ENCODE measurements at regions not wholly inside any gene's neighbourhood (a gene's known extent, or its start where the extent isn't known, plus 50 kb on each side); places are given as distances from the start of the nearest gene placed in this dataset.

GRCh38 chr5:5616247-5616895, 193.9 kb downstream of the ICE1 start (continued):
- TF ChIP-seq SCRT1 (tag by site-specific recombination; IDR thresholded peaks at IDR 0.05; ENCODE audit: borderline replicate concordance) (no peak), TCF7L2 (IDR thresholded peaks at IDR 0.05; ENCODE audit: borderline replicate concordance, low read depth, low read length) (no peak)

GRCh38 chr5:5615569-5615968, 193.1 kb downstream of the ICE1 start:
- no peaks in the 10 kb centered on the region for H3K4me1 ChIP-seq (ENCODE audit: control insufficient read depth, insufficient read depth, low read length)
- H3K9me3 ChIP-seq (ENCODE audit: control insufficient read depth, insufficient read depth, low read depth, low read length), result no peaks in the 10 kb centered on the region
- POLR2A ChIA-PET, result no interaction called here
- H3K27ac ChIP-seq (ENCODE audit: extremely low read depth, low read depth, low read length), result no peak overlapping the region
- CTCF ChIA-PET, result no interaction called here
- no peak for TF ChIP-seq ZNF354C (tag by site-specific recombination; IDR thresholded peaks at IDR 0.05; ENCODE audit: borderline replicate concordance, low read depth)
- no peak for TF ChIP-seq CTCF (tag by site-specific recombination; IDR thresholded peaks at IDR 0.05)
- no peaks in the 10 kb centered on the region for H3K36me3 ChIP-seq (ENCODE audit: control insufficient read depth in 2 of 2, insufficient read depth in 1 of 2, low read length in 2 of 2)
- no peak overlapping the region for H3K4me3 ChIP-seq (ENCODE audit: low read depth, low read length)

- ChIA-PET CTCF (interaction anchor here (0.6 kb wide), 1 partner anchor 1574 kb away, joined by 4 read pairs; no protein-coding TSS in a partner anchor), POLR2A (no interaction called here)
- no peak overlapping the region for H3K4me3 ChIP-seq (ENCODE audit: low read depth, low read length)
- no peaks in the 10 kb centered on the region for H3K36me3 ChIP-seq (ENCODE audit: control insufficient read depth in 2 of 2, insufficient read depth in 1 of 2, low read length in 2 of 2)
- TF ChIP-seq ZSCAN16 (tag by site-specific recombination; IDR thresholded peaks at IDR 0.05), result no peak
- no peak for TF ChIP-seq BCL11B (tag by site-specific recombination; IDR thresholded peaks at IDR 0.05; ENCODE audit: low read depth)
- TF ChIP-seq ZNF623 (tag by site-specific recombination; IDR thresholded peaks at IDR 0.05), result no peak
- TF ChIP-seq ZNF324 (tag by site-specific recombination; IDR thresholded peaks at IDR 0.05), result no peak
- TF ChIP-seq PBX3 (CRISPR knock-in tag; IDR thresholded peaks at IDR 0.05), result no peak
- no peak for TF ChIP-seq ZNF184 (tag by site-specific recombination; IDR thresholded peaks at IDR 0.05)
- TF ChIP-seq ZBTB1 (tag by site-specific recombination; IDR thresholded peaks at IDR 0.05), result no peak
- TF ChIP-seq ZNF639 (tag by site-specific recombination; IDR thresholded peaks at IDR 0.05), result no peak
- no peak for TF ChIP-seq ZNF837 (tag by site-specific recombination; IDR thresholded peaks at IDR 0.05)
- no peak for TF ChIP-seq GLIS2 (tag by site-specific recombination; IDR thresholded peaks at IDR 0.05)
- TF ChIP-seq ZNF747 (tag by site-specific recombination; IDR thresholded peaks at IDR 0.05), result no peak
- no peak for TF ChIP-seq ZBTB26 (tag by site-specific recombination; optimal IDR thresholded peaks at IDR 0.05)
- no peak for TF ChIP-seq ZNF530 (tag by site-specific recombination; IDR thresholded peaks at IDR 0.05; ENCODE audit: low read depth)
- no peak for TF ChIP-seq ZNF169 (tag by site-specific recombination; IDR thresholded peaks at IDR 0.05)
- no peak for TF ChIP-seq ZNF404 (tag by site-specific recombination; IDR thresholded peaks at IDR 0.05)
- no peak for TF ChIP-seq ZNF664 (tag by site-specific recombination; IDR thresholded peaks at IDR 0.05)
- TF ChIP-seq ZNF596 (tag by site-specific recombination; IDR thresholded peaks at IDR 0.05), result no peak
- TF ChIP-seq HOXD13 (CRISPR knock-in tag; IDR thresholded peaks at IDR 0.05; ENCODE audit: borderline replicate concordance), result no peak
- H3K27ac ChIP-seq (ENCODE audit: extremely low read depth, low read depth, low read length), result no peak overlapping the region
- no peaks in the 10 kb centered on the region for H3K4me1 ChIP-seq (ENCODE audit: control insufficient read depth, insufficient read depth, low read length)
- no peaks in the 10 kb centered on the region for H3K9me3 ChIP-seq (ENCODE audit: control insufficient read depth, insufficient read depth, low read depth, low read length)
These were observed 190.9 kb downstream of the ICE1 start for GRCh38 chr5:5613261-5613990.
